ENCODE measurements at regions not wholly inside any gene's neighbourhood (a gene's known extent, or its start where the extent isn't known, plus 50 kb on each side); places are given as distances from the start of the nearest gene placed in this dataset.

DNA sequence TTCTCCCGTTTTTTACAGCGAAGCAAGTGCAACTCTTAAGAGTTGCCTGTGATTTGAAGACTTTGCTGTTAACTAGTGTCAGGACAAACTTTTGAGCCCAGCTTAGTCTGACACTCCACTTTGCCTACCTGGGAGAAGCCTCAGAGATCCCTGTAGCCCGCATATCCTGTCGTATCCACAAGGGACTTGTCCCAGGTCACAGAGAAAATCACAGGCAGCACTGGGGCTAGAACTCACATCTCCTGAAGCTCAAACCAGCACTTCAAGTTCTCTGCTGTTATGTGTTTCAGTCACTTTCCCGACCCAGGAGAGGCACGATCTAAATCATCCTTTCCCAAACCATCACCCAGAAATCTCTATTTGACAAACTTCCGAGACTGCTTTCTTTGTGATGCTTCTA, 584.5 kb downstream of the ACTL7B start:
- H3K4me3 Mint-ChIP-seq: no peak overlapping the region
- no peak overlapping the region for H3K4me2 ChIP-seq (replicated peaks; ENCODE audit: low read depth, low read length, poor library complexity, severe bottlenecking)
- no peak overlapping the region for H2AFZ ChIP-seq (ENCODE audit: insufficient read depth, low read depth, low read length, poor library complexity, severe bottlenecking)
- no peaks in the 10 kb centered on the region for H3K79me2 ChIP-seq (ENCODE audit: control insufficient read depth, insufficient read depth, low read length)
- ChIA-PET POLR2A (no interaction called here), CTCF (interaction anchor here (0.8 to 2.5 kb wide), 2 partner anchors 10 to 806 kb away, joined by 3 to 10 read pairs; no protein-coding TSS in a partner anchor)
- H3K36me3 ChIP-seq (replicated peaks in 1 of 2; ENCODE audit: control extremely low read depth in 1 of 2, control insufficient read depth in 1 of 2, extremely low read depth in 1 of 2, insufficient read depth in 2 of 2, low read length in 1 of 2): no peaks in the 10 kb centered on the region
- DNase-seq (no peak), ATAC-seq (ENCODE audit: low read depth) (no peak)
- H3K4me3 ChIP-seq (ENCODE audit: control extremely low read depth in 1 of 5, extremely low read depth in 1 of 5, insufficient read depth in 1 of 5, low read depth in 2 of 5, low read length in 4 of 5): no peak overlapping the region
- no peaks in the 10 kb centered on the region for H4K20me1 ChIP-seq (ENCODE audit: control insufficient read depth, insufficient read depth, low read length, poor library complexity, severe bottlenecking)
- no peaks in the 10 kb centered on the region for H3K9me3 Mint-ChIP-seq (ENCODE audit: insufficient read depth)
- no peak overlapping the region for H3K27ac Mint-ChIP-seq
- no peaks in the 10 kb centered on the region for H3K27me3 ChIP-seq (replicated peaks in 1 of 4; ENCODE audit: control extremely low read depth in 1 of 4, control insufficient read depth in 3 of 4, insufficient read depth in 4 of 4, low read length in 3 of 4)
- no peak overlapping the region for H3K27ac ChIP-seq (ENCODE audit: low read length in 2 of 2)
- peaks cover 3 to 4% of the 10 kb centered on the region in 2 donors for H3K4me1 ChIP-seq (ENCODE audit: control insufficient read depth in 2 of 2, insufficient read depth in 2 of 2, low read length in 2 of 2)
- intact Hi-C loops (cut with micrococcal nuclease): loop anchor here (5.0 kb wide), 1 partner anchor 804 kb away; no protein-coding TSS in a partner anchor
- peaks cover 3% of the 10 kb centered on the region for H3K4me1 Mint-ChIP-seq
- TF ChIP-seq, protein P1, sequence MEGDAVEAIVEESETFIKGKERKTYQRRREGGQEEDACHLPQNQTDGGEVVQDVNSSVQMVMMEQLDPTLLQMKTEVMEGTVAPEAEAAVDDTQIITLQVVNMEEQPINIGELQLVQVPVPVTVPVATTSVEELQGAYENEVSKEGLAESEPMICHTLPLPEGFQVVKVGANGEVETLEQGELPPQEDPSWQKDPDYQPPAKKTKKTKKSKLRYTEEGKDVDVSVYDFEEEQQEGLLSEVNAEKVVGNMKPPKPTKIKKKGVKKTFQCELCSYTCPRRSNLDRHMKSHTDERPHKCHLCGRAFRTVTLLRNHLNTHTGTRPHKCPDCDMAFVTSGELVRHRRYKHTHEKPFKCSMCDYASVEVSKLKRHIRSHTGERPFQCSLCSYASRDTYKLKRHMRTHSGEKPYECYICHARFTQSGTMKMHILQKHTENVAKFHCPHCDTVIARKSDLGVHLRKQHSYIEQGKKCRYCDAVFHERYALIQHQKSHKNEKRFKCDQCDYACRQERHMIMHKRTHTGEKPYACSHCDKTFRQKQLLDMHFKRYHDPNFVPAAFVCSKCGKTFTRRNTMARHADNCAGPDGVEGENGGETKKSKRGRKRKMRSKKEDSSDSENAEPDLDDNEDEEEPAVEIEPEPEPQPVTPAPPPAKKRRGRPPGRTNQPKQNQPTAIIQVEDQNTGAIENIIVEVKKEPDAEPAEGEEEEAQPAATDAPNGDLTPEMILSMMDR (IDR thresholded peaks at IDR 0.05): no peak
- TF ChIP-seq EZH2 (IDR thresholded peaks at IDR 0.05; ENCODE audit: borderline replicate concordance, insufficient read depth, low read depth, low read length, poor library complexity, severe bottlenecking): no peak
- H3K9ac ChIP-seq (ENCODE audit: low read length): no peak overlapping the region
- peaks cover 2% of the 10 kb centered on the region for H3K27me3 Mint-ChIP-seq
- 90% methylated on average over 4 of the region's 7 CpGs for WGBS (ENCODE audit: insufficient coverage)
- H3K9me3 ChIP-seq (ENCODE audit: control extremely low read depth in 1 of 3, control insufficient read depth in 2 of 3, insufficient read depth in 1 of 3, low read length in 2 of 3): no peaks in the 10 kb centered on the region

DNA sequence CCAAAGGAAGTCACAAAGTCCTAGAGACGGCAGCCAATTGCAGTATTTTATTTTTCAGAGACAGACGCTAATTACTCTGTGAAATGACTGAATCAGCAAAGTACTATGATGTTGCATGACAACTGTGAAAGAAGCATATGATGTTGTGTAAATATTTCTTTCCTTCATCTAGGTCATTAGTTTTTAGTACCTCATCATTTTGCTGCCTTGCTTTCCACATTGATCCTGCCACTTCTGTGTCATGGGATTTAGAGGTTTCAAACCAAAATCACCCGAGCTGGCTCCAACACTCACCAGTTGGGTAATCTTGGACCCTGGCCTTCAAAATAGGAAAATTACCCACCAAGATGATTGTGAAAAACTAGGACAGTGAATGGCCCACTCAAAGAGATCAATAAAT, 585.2 kb downstream of the ACTL7B start:
- Histone ChIP-seq H2AFZ (ENCODE audit: insufficient read depth, low read depth, low read length, poor library complexity, severe bottlenecking) (no peak overlapping the region), H3K27me3 (replicated peaks in 1 of 4; ENCODE audit: control extremely low read depth in 1 of 4, control insufficient read depth in 3 of 4, insufficient read depth in 4 of 4, low read length in 3 of 4) (no peaks in the 10 kb centered on the region), H3K9me3 (ENCODE audit: control extremely low read depth in 1 of 3, control insufficient read depth in 2 of 3, insufficient read depth in 1 of 3, low read length in 2 of 3) (no peaks in the 10 kb centered on the region), H3K36me3 (replicated peaks in 1 of 2; ENCODE audit: control extremely low read depth in 1 of 2, control insufficient read depth in 1 of 2, extremely low read depth in 1 of 2, insufficient read depth in 2 of 2, low read length in 1 of 2) (no peaks in the 10 kb centered on the region), H3K4me2 (replicated peaks; ENCODE audit: low read depth, low read length, poor library complexity, severe bottlenecking) (no peak overlapping the region), H3K4me1 (ENCODE audit: control insufficient read depth in 2 of 2, insufficient read depth in 2 of 2, low read length in 2 of 2) (peaks cover 3 to 4% of the 10 kb centered on the region in 2 donors), H3K4me3 (ENCODE audit: control extremely low read depth in 1 of 5, extremely low read depth in 1 of 5, insufficient read depth in 1 of 5, low read depth in 2 of 5, low read length in 4 of 5) (no peak overlapping the region), H3K9ac (ENCODE audit: low read length) (no peak overlapping the region), H3K27ac (ENCODE audit: low read length in 2 of 2) (no peak overlapping the region), H3K79me2 (ENCODE audit: control insufficient read depth, insufficient read depth, low read length) (no peaks in the 10 kb centered on the region), H4K20me1 (ENCODE audit: control insufficient read depth, insufficient read depth, low read length, poor library complexity, severe bottlenecking) (no peaks in the 10 kb centered on the region)
- TF ChIP-seq EZH2 (IDR thresholded peaks at IDR 0.05; ENCODE audit: borderline replicate concordance, insufficient read depth, low read depth, low read length, poor library complexity, severe bottlenecking): no peak
- TF ChIP-seq, protein P1 (IDR thresholded peaks at IDR 0.05): no peak
- intact Hi-C loops (cut with micrococcal nuclease): loop anchor here (5.0 kb wide), 1 partner anchor 803 kb away; no protein-coding TSS in a partner anchor
- no CpG with 5 or more reads among the region's 3 CpGs for WGBS (ENCODE audit: insufficient coverage)
- ATAC-seq (ENCODE audit: low read depth) (no peak), DNase-seq (no peak)
- no peak overlapping the region for H3K27ac Mint-ChIP-seq
- no peak overlapping the region for H3K4me3 Mint-ChIP-seq
- H3K9me3 Mint-ChIP-seq (ENCODE audit: insufficient read depth): no peaks in the 10 kb centered on the region
- H3K27me3 Mint-ChIP-seq: peaks cover 2% of the 10 kb centered on the region
- ChIA-PET POLR2A (no interaction called here), CTCF (interaction anchor here (0.8 to 1.3 kb wide), 2 partner anchors 10 to 295 kb away, joined by 3 read pairs; no protein-coding TSS in a partner anchor)
- peaks cover 3% of the 10 kb centered on the region for H3K4me1 Mint-ChIP-seq

Data from B cell (primary cell).